DOHH2 (cell line): ENCODE measurements at regions not wholly inside any gene's neighbourhood (a gene's known extent, or its start where the extent isn't known, plus 50 kb on each side); places are given as distances from the start of the nearest gene placed in this dataset.

ENCODE experiments used
- H3F3A ChIP-seq: fragments of 200-600 bp; sonication (generic), shearing (Covaris generic); 2 replicates; pipeline ENCODE4 v1.6.0; 2016; ENCODE audit warnings: antibody characterized with exemption, mild to moderate bottlenecking; ENCODE audit not compliant: control insufficient read depth, insufficient read depth
- H3K27ac ChIP-seq: fragments of 200-600 bp; sonication (generic); 2 replicates; pipeline ENCODE4 v1.5.1; 2014; ENCODE audit warnings: low read depth, mild to moderate bottlenecking, low read length, moderate library complexity
- H3K27me3 ChIP-seq: fragments of 200-600 bp; sonication (generic); 2 replicates; pipeline ENCODE4 v1.6.1; 2014; ENCODE audit warnings: mild to moderate bottlenecking, low read length, mixed read lengths; ENCODE audit not compliant: control insufficient read depth
- H3K36me3 ChIP-seq: fragments of 200-600 bp; sonication (generic); 2 replicates; pipeline ENCODE4 v1.6.1; 2014; ENCODE audit warnings: mild to moderate bottlenecking, low read length, moderate library complexity, mixed read lengths; ENCODE audit not compliant: control insufficient read depth
- H3K4me1 ChIP-seq: fragments of 200-600 bp; sonication (generic); 2 replicates; pipeline ENCODE4 v1.6.1; 2014; ENCODE audit warnings: mild to moderate bottlenecking, low read length, mixed read lengths; ENCODE audit not compliant: control insufficient read depth
- H3K4me2 ChIP-seq: fragments of 200-600 bp; sonication (generic); 2 replicates; pipeline ENCODE4 v1.6.0; 2014; ENCODE audit warnings: mild to moderate bottlenecking, low read length, moderate library complexity
- H3K4me3 ChIP-seq: fragments of 200-600 bp; sonication (generic); 2 replicates; pipeline ENCODE4 v1.5.1; 2014; ENCODE audit warnings: mild to moderate bottlenecking, low read length, mixed read lengths
- H3K79me2 ChIP-seq: fragments of 200-600 bp; sonication (generic); 2 replicates; pipeline ENCODE4 v1.6.1; 2014; ENCODE audit warnings: mild to moderate bottlenecking, low read length, mixed read lengths; ENCODE audit not compliant: control insufficient read depth
- H3K9me2 ChIP-seq: fragments of 200-600 bp; sonication (generic); replicated peaks from 2 replicates; pipeline ENCODE4 v1.6.1; 2014; ENCODE audit warnings: mild to moderate bottlenecking, low read length, mixed read lengths; ENCODE audit not compliant: control insufficient read depth
- H3K9me3 ChIP-seq: fragments of 200-600 bp; sonication (generic); 2 replicates; pipeline ENCODE4 v1.6.1; 2014; ENCODE audit warnings: antibody characterized with exemption, low read length, mixed read lengths; ENCODE audit not compliant: control insufficient read depth, insufficient read depth
- H4K20me1 ChIP-seq: fragments of 200-600 bp; sonication (generic); 2 replicates; pipeline ENCODE4 v1.6.0; 2014; ENCODE audit warnings: low read depth, mild to moderate bottlenecking, antibody characterized with exemption, low read length, moderate library complexity; ENCODE audit not compliant: control insufficient read depth, insufficient read depth
- EZH2phosphoT487 ChIP-seq: fragments of 200-600 bp; sonication (generic); IDR thresholded peaks from 2 replicates; pipeline ENCODE4 v1.6.1; 2017; ENCODE audit warnings: borderline replicate concordance, mild to moderate bottlenecking, antibody characterized with exemption, low read length, moderate library complexity, mixed read lengths
- TF ChIP-seq, protein P1 (sequence below): fragments of 200-600 bp; sonication (generic); IDR thresholded peaks from one replicate; pipeline ENCODE4 v1.5.1; 2014; ENCODE audit warnings: antibody characterized with exemption, mild to moderate bottlenecking, low read depth, low read length; ENCODE audit not compliant: poor library complexity, severe bottlenecking

DNA sequence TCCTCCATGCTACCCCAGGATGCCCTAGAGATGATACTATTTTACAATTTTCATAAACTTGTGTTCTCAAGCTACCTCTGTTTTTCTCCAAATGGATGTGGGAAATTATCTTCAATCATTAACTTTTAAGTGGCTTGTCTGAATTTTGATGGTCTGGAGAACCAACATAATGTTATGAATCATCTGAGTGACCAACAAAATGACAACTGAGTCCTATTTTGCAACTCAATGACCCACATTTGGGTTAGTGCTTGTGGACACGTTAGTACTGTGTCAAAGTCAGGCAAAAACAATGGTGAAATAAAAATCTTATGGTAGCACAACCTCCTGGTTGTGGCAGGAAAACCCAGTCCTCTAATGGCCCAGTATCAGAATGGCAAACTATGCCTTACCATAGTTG is 352.4 kb upstream of the ZNF385D start:
- Histone ChIP-seq H3K79me2 (no peaks in the 10 kb centered on the region), H3F3A (no peaks in the 10 kb centered on the region), H3K27me3 (no peaks in the 10 kb centered on the region), H3K4me2 (no peak overlapping the region), H3K9me2 (no peaks in the 10 kb centered on the region), H3K4me3 (no peak overlapping the region), H3K27ac (no peak overlapping the region), H3K36me3 (no peaks in the 10 kb centered on the region), H3K9me3 (no peaks in the 10 kb centered on the region), H4K20me1 (no peaks in the 10 kb centered on the region), H3K4me1 (no peaks in the 10 kb centered on the region)
- TF ChIP-seq, protein P1, sequence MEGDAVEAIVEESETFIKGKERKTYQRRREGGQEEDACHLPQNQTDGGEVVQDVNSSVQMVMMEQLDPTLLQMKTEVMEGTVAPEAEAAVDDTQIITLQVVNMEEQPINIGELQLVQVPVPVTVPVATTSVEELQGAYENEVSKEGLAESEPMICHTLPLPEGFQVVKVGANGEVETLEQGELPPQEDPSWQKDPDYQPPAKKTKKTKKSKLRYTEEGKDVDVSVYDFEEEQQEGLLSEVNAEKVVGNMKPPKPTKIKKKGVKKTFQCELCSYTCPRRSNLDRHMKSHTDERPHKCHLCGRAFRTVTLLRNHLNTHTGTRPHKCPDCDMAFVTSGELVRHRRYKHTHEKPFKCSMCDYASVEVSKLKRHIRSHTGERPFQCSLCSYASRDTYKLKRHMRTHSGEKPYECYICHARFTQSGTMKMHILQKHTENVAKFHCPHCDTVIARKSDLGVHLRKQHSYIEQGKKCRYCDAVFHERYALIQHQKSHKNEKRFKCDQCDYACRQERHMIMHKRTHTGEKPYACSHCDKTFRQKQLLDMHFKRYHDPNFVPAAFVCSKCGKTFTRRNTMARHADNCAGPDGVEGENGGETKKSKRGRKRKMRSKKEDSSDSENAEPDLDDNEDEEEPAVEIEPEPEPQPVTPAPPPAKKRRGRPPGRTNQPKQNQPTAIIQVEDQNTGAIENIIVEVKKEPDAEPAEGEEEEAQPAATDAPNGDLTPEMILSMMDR, result no peak
- no peak for TF ChIP-seq EZH2phosphoT487

DNA sequence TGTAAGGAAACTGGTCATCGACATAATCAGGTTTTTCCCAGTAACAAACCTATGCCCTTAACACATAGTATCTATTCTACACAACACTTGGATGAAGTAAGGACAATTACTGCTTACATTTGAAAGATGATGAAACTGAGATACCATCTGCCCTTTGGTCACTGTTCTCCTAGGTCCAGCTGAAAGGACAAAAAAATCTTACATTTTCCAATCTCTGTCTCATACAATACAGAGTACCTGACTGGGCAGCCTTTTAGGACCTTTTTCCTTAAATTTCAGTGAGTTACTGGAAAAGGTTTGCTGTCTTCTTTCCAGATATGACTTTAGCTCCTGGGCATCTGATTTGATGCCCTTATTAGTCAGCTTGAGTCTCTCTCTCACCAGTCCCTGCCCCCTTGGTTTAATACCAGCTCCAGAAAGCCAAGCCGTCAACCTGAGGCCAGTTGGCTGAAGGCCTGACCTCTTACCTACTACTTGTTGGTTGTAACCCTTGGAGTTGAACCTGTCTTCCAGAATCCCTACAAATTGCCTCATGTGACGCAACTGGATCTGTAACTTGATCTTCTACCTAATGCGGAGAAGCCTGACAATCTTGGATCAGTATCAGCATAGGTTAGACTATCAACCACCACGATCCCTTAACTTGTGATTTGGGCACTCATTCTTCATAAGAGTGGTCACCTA is 355.3 kb upstream of the ZNF385D start:
- TF ChIP-seq EZH2phosphoT487, result no peak
- TF ChIP-seq, protein P1, result no peak
- Histone ChIP-seq H3F3A (no peaks in the 10 kb centered on the region), H3K36me3 (no peaks in the 10 kb centered on the region), H3K9me3 (no peaks in the 10 kb centered on the region), H3K79me2 (no peaks in the 10 kb centered on the region), H3K4me1 (no peaks in the 10 kb centered on the region), H3K4me3 (no peak overlapping the region), H3K27ac (no peak overlapping the region), H3K4me2 (no peak overlapping the region), H4K20me1 (no peaks in the 10 kb centered on the region), H3K9me2 (no peaks in the 10 kb centered on the region), H3K27me3 (no peaks in the 10 kb centered on the region)

DNA sequence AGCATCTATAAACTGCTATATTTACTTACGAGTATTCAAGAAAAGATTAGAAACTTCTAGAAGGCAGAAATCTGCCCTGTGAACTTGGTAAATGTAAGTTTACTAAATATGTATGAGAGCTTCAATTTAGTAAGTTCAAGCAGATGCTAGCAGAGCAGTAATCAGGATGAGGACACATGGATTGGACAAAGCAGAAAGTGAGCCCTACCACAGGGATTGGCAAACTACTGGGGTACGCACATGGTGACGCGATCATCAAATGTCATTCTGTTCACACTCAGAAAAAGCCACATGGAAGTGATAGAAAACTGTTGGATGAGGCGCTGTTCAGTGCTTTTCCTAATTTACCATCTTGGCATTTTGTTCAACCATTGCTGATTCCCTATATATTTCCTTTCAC is 360.2 kb upstream of the ZNF385D start:
- H3K9me3 ChIP-seq, result no peaks in the 10 kb centered on the region
- no peak overlapping the region for H3K4me2 ChIP-seq
- H3K27ac ChIP-seq, result no peak overlapping the region
- H3K79me2 ChIP-seq, result no peaks in the 10 kb centered on the region
- no peaks in the 10 kb centered on the region for H3K9me2 ChIP-seq
- H3K4me1 ChIP-seq, result no peaks in the 10 kb centered on the region
- H3K4me3 ChIP-seq, result no peak overlapping the region
- no peaks in the 10 kb centered on the region for H3K36me3 ChIP-seq
- no peaks in the 10 kb centered on the region for H4K20me1 ChIP-seq
- H3K27me3 ChIP-seq, result peaks cover under 1% of the 10 kb centered on the region; the same call in 1 of the 2 replicates
- TF ChIP-seq EZH2phosphoT487, result no peak
- TF ChIP-seq, protein P1, result no peak
- no peaks in the 10 kb centered on the region for H3F3A ChIP-seq
